ENCODE measurements at regions not wholly inside any gene's neighbourhood (a gene's known extent, or its start where the extent isn't known, plus 50 kb on each side); places are given as distances from the start of the nearest gene placed in this dataset.
"Not testable (repeated sequence)": the region's sequence is repeated elsewhere in the genome, so short reads cannot be mapped to it uniquely, and the experiment has no call there.

DNA sequence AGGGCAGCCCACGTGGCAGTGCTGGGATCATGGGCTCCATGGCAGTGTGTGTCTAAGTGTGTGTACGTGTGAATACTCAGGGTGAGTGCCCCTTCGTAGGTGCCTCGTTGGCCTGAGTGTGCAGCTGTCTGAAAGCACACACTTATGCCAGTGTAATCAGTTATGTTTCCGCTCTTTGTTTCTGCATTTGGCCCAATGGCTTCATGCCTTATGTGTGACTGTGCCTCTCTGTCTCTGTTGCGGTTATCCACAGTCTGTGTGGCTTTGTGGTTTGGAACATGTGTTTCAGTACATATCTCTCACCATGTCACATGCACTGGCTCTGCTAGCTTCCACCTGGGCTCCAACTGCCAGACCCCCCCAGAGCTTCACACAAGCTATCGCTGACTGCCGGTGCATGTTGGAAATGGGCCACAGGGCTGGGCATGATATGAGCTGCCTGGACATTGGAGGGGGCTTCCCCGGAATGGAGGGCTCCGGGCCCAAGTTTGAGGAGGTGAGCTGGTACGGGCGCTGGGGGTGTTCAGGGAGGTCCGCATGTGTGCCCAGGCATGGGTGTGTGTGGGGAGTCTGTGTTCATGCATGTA lies 70.3 kb upstream of the TINAGL1 start:
- intact Hi-C loops (cut with micrococcal nuclease) = loop anchor here (5.0 kb wide), 1 partner anchor 41 kb away; no protein-coding TSS in a partner anchor
- H3K4me1 Mint-ChIP-seq (ENCODE audit: low read depth) = peaks cover 32% of the 10 kb centered on the region
- H3K27ac Mint-ChIP-seq = peak overlapping the region; percentile 47
- no peaks in the 10 kb centered on the region for H3K36me3 Mint-ChIP-seq (ENCODE audit: low read depth)
- H3K4me3 Mint-ChIP-seq = no peak overlapping the region
- H3K27me3 Mint-ChIP-seq = peaks cover 15% of the 10 kb centered on the region
- no peaks in the 10 kb centered on the region for H3K9me3 Mint-ChIP-seq

DNA sequence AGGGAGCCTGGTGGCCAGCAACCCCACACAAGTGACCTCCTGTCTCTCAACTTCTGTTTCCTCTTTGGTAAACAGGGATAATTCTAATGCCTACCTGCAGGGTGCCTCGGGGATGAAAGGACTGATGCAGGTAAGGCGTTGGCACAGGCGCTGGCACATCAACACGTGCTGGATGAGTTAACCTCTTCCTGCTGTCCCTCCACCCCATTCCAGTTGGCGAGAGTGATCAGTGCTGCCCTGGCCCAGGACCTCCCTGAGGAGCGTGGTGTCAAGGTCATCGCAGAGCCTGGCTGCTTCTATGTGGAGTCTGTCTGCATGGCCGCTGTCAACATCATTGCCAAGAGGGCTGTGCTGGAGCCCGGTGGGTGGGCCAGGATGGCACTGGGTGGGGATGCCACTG lies 69.1 kb upstream of the TINAGL1 start:
- Mint-ChIP-seq H3K4me1 (ENCODE audit: low read depth) (peaks cover 37% of the 10 kb centered on the region), H3K4me3 (no peak overlapping the region), H3K36me3 (ENCODE audit: low read depth) (no peaks in the 10 kb centered on the region), H3K9me3 (no peaks in the 10 kb centered on the region), H3K27ac (no peak overlapping the region), H3K27me3 (peaks cover 15% of the 10 kb centered on the region)
- intact Hi-C loops (cut with micrococcal nuclease) = loop anchor here (5.0 kb wide), 1 partner anchor 40 kb away; no protein-coding TSS in a partner anchor

GRCh38 chr1:31507676-31508530 lies 68.4 kb upstream of the TINAGL1 start:
- Mint-ChIP-seq H3K27ac (no peak overlapping the region), H3K27me3 (peaks cover 19% of the 10 kb centered on the region), H3K4me3 (no peak overlapping the region), H3K36me3 (ENCODE audit: low read depth) (no peaks in the 10 kb centered on the region), H3K9me3 (peaks cover under 1% of the 10 kb centered on the region), H3K4me1 (ENCODE audit: low read depth) (peaks cover 37% of the 10 kb centered on the region)
- intact Hi-C loops (cut with micrococcal nuclease) = loop anchor here (5.0 kb wide), 1 partner anchor 39 kb away; no protein-coding TSS in a partner anchor

- H3K36me3 Mint-ChIP-seq (ENCODE audit: low read depth) = no peaks in the 10 kb centered on the region
- no peak overlapping the region for H3K27ac Mint-ChIP-seq
- peaks cover 37% of the 10 kb centered on the region for H3K4me1 Mint-ChIP-seq (ENCODE audit: low read depth)
- intact Hi-C loops (cut with micrococcal nuclease) = loop anchor here (5.0 kb wide), 1 partner anchor 38 kb away; no protein-coding TSS in a partner anchor
- peaks cover 14% of the 10 kb centered on the region for H3K9me3 Mint-ChIP-seq
- H3K27me3 Mint-ChIP-seq = peaks cover 19% of the 10 kb centered on the region
- no peak overlapping the region for H3K4me3 Mint-ChIP-seq
These were observed 66.9 kb upstream of the TINAGL1 start for GRCh38 chr1:31509124-31510072.

DNA sequence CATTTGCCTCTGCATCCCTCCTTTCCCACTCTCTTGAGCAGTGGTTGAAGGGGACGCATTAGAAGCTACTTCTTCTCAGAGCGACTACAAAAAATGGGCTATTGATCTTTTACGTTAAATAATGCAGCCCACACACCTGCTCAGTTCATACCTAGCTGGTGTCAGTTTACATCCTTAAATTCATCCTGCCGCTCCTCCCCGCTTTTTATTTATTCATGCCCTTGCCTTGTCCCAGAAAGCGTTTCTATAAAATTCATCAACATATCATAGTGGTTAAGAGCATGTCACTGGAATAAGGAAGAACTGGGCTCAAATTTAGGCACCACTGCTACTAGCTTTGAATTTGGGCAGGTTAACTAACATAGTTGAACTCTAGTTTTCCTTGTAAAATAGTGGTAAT lies 66.0 kb upstream of the TINAGL1 start:
- Mint-ChIP-seq H3K27me3 (peaks cover 19% of the 10 kb centered on the region), H3K4me1 (ENCODE audit: low read depth) (peaks cover 40% of the 10 kb centered on the region), H3K4me3 (no peak overlapping the region), H3K27ac (no peak overlapping the region), H3K36me3 (ENCODE audit: low read depth) (no peaks in the 10 kb centered on the region), H3K9me3 (peaks cover 14% of the 10 kb centered on the region)
- intact Hi-C loops (cut with micrococcal nuclease) = no loop called here

- H3K27ac Mint-ChIP-seq = no peak overlapping the region
- peaks cover 14% of the 10 kb centered on the region for H3K9me3 Mint-ChIP-seq
- intact Hi-C loops (cut with micrococcal nuclease) = no loop called here
- no peaks in the 10 kb centered on the region for H3K36me3 Mint-ChIP-seq (ENCODE audit: low read depth)
- H3K27me3 Mint-ChIP-seq = peaks cover 14% of the 10 kb centered on the region
- H3K4me3 Mint-ChIP-seq = no peak overlapping the region
- H3K4me1 Mint-ChIP-seq (ENCODE audit: low read depth) = peaks cover 40% of the 10 kb centered on the region
These were observed 65.2 kb upstream of the TINAGL1 start for GRCh38 chr1:31510853-31511789.

- H3K27ac Mint-ChIP-seq = no peak overlapping the region
- H3K4me3 Mint-ChIP-seq = no peak overlapping the region
- H3K4me1 Mint-ChIP-seq (ENCODE audit: low read depth) = peaks cover 34% of the 10 kb centered on the region
- peaks cover 14% of the 10 kb centered on the region for H3K9me3 Mint-ChIP-seq
- peaks cover 10% of the 10 kb centered on the region for H3K27me3 Mint-ChIP-seq
- intact Hi-C loops (cut with micrococcal nuclease) = no loop called here
- no peaks in the 10 kb centered on the region for H3K36me3 Mint-ChIP-seq (ENCODE audit: low read depth)
These were observed 64.3 kb upstream of the TINAGL1 start for GRCh38 chr1:31511848-31512615.

- H3K4me1 Mint-ChIP-seq (ENCODE audit: low read depth) = peaks cover 26% of the 10 kb centered on the region
- intact Hi-C loops (cut with micrococcal nuclease) = no loop called here
- no peaks in the 10 kb centered on the region for H3K36me3 Mint-ChIP-seq (ENCODE audit: low read depth)
- H3K27me3 Mint-ChIP-seq = peaks cover 8% of the 10 kb centered on the region
- H3K4me3 Mint-ChIP-seq = no peak overlapping the region
- H3K9me3 Mint-ChIP-seq = peaks cover 14% of the 10 kb centered on the region
- H3K27ac Mint-ChIP-seq = no peak overlapping the region
These were observed 62.2 kb upstream of the TINAGL1 start for GRCh38 chr1:31514117-31514516.

GRCh38 chr1:31515056-31515775 lies 61.1 kb upstream of the TINAGL1 start:
- Mint-ChIP-seq H3K27me3 (peaks cover 8% of the 10 kb centered on the region), H3K9me3 (peaks cover 14% of the 10 kb centered on the region), H3K27ac (no peak overlapping the region), H3K4me1 (ENCODE audit: low read depth) (peaks cover 19% of the 10 kb centered on the region), H3K4me3 (no peak overlapping the region), H3K36me3 (ENCODE audit: low read depth) (peaks cover 1% of the 10 kb centered on the region)
- intact Hi-C loops (cut with micrococcal nuclease) = no loop called here

GRCh38 chr1:31515936-31516335 lies 60.4 kb upstream of the TINAGL1 start:
- H3K4me1 Mint-ChIP-seq (ENCODE audit: low read depth) = peaks cover 26% of the 10 kb centered on the region
- H3K36me3 Mint-ChIP-seq (ENCODE audit: low read depth) = peaks cover 6% of the 10 kb centered on the region
- intact Hi-C loops (cut with micrococcal nuclease) = no loop called here

GRCh38 chr1:31517301-31517700 lies 59.0 kb upstream of the TINAGL1 start:
- peaks cover 6% of the 10 kb centered on the region for H3K36me3 Mint-ChIP-seq (ENCODE audit: low read depth)
- peaks cover 14% of the 10 kb centered on the region for H3K9me3 Mint-ChIP-seq
- H3K27ac Mint-ChIP-seq = no peak overlapping the region
- H3K4me3 Mint-ChIP-seq = no peak overlapping the region
- intact Hi-C loops (cut with micrococcal nuclease) = no loop called here
- H3K27me3 Mint-ChIP-seq = peaks cover 5% of the 10 kb centered on the region
- peaks cover 33% of the 10 kb centered on the region for H3K4me1 Mint-ChIP-seq (ENCODE audit: low read depth)

More at GRCh38 chr1:31515936-31516335, 60.4 kb upstream of the TINAGL1 start:
- peaks cover 14% of the 10 kb centered on the region for H3K9me3 Mint-ChIP-seq
- peaks cover 5% of the 10 kb centered on the region for H3K27me3 Mint-ChIP-seq
- H3K4me3 Mint-ChIP-seq = no peak overlapping the region
- H3K27ac Mint-ChIP-seq = no peak overlapping the region

DNA sequence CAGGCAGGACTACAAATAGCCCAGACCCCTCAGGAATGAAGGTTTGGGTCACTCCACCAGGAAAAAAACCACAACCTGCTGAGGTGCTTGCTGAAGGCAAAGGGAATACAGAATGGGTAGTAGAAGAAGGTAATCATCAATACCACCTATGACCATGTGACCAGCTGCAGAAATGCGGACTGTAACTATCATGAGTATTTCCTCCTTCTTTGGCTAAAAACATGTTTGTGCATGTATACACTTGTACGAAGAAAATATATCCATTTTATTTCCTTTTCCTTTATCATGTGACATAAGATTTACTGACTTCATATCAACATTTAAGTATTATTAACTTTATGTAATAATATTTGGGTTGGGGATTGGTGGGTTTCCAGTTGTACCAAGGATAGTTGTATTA lies 58.3 kb upstream of the TINAGL1 start:
- Mint-ChIP-seq H3K4me1 (ENCODE audit: low read depth) (peaks cover 40% of the 10 kb centered on the region), H3K9me3 (peaks cover 12% of the 10 kb centered on the region)
- H3K27me3 Mint-ChIP-seq; intact Hi-C loops (cut with micrococcal nuclease); H3K36me3 Mint-ChIP-seq (ENCODE audit: low read depth); H3K27ac Mint-ChIP-seq; H3K4me3 Mint-ChIP-seq: not testable (repeated sequence)
